GM23338 (cell line): ENCODE measurements at regions not wholly inside any gene's neighbourhood (a gene's known extent, or its start where the extent isn't known, plus 50 kb on each side); places are given as distances from the start of the nearest gene placed in this dataset.

ENCODE experiments used
- ATAC-seq: fragments of 200-7000 bp; cut with Tn5 transposase; 3 replicates; pipeline ENCODE4 v1.9.1; 2020
- DNase-seq: peaks from one replicate; pipeline ENCODE4 v3.0.0-alpha.2; 2015; ENCODE audit warnings: low spot score
- H2AFZ ChIP-seq: fragments of 200-600 bp; sonication (generic); 2 replicates; pipeline ENCODE4 v1.8.0; 2016; ENCODE audit warnings: antibody characterized with exemption, mild to moderate bottlenecking, moderate library complexity
- H3F3A ChIP-seq: fragments of 200-600 bp; sonication (generic); replicated peaks from 2 replicates; pipeline ENCODE4 v1.8.0; 2017; ENCODE audit warnings: antibody characterized with exemption, mixed run types, low read depth
- H3K27ac ChIP-seq: fragments of 200-600 bp; sonication (generic); 2 replicates; pipeline ENCODE4 v1.6.1; 2016; ENCODE audit warnings: low read depth
- H3K27me3 ChIP-seq: fragments of 200-600 bp; sonication (generic); 2 replicates; pipeline ENCODE4 v1.8.0; 2016; ENCODE audit warnings: mild to moderate bottlenecking, mixed run types, moderate library complexity; ENCODE audit not compliant: insufficient read depth
- H3K36me3 ChIP-seq: fragments of 200-600 bp; sonication (generic); 2 replicates; pipeline ENCODE4 v1.8.0; 2016; ENCODE audit warnings: mild to moderate bottlenecking; ENCODE audit not compliant: insufficient read depth
- H3K4me1 ChIP-seq: fragments of 200-600 bp; sonication (generic); 2 replicates; pipeline ENCODE4 v1.8.0; 2016; ENCODE audit warnings: mild to moderate bottlenecking, moderate library complexity; ENCODE audit not compliant: insufficient read depth
- H3K4me2 ChIP-seq: fragments of 200-600 bp; sonication (generic); 2 replicates; pipeline ENCODE4 v1.7.1; 2017; ENCODE audit warnings: mixed run types
- H3K4me3 ChIP-seq: fragments of 200-600 bp; sonication (generic); 2 replicates; pipeline ENCODE4 v1.6.1; 2016; ENCODE audit warnings: mixed run types
- H3K79me2 ChIP-seq: fragments of 200-600 bp; sonication (generic); replicated peaks from 2 replicates; pipeline ENCODE4 v1.8.0; 2017; ENCODE audit warnings: mild to moderate bottlenecking; ENCODE audit not compliant: insufficient read depth
- H3K9me2 ChIP-seq: fragments of 200-600 bp; sonication (generic); 2 replicates; pipeline ENCODE4 v1.8.0; 2017; ENCODE audit not compliant: insufficient read depth
- H4K20me1 ChIP-seq: fragments of 200-600 bp; sonication (generic); replicated peaks from 2 replicates; pipeline ENCODE4 v1.8.0; 2017; ENCODE audit warnings: mild to moderate bottlenecking; ENCODE audit not compliant: insufficient read depth
- H3K27ac Mint-ChIP-seq: 2 replicates; pipeline ENCODE4 v1.8.0; 2020; ENCODE audit warnings: inconsistent platforms, mild to moderate bottlenecking, moderate library complexity, mixed read lengths
- H3K27me3 Mint-ChIP-seq: 3 replicates; pipeline ENCODE4 v1.8.0; 2022; ENCODE audit warnings: low read depth, mild to moderate bottlenecking, moderate library complexity, mixed read lengths, inconsistent platforms; ENCODE audit not compliant: insufficient read depth, poor library complexity
- H3K36me3 Mint-ChIP-seq: 3 replicates; pipeline ENCODE4 v1.8.0; 2021; ENCODE audit warnings: low read depth, mild to moderate bottlenecking, inconsistent platforms, moderate library complexity, mixed read lengths
- H3K4me1 Mint-ChIP-seq: 3 replicates; pipeline ENCODE4 v1.8.0; 2020; ENCODE audit warnings: mild to moderate bottlenecking, inconsistent platforms, mixed read lengths
- H3K4me3 Mint-ChIP-seq: 3 replicates; pipeline ENCODE4 v1.8.0; 2021; ENCODE audit warnings: moderate library complexity, mild to moderate bottlenecking, inconsistent platforms, mixed read lengths
- H3K9me3 Mint-ChIP-seq: 3 replicates; pipeline ENCODE4 v1.8.0; 2020; ENCODE audit warnings: moderate library complexity, mild to moderate bottlenecking, inconsistent platforms, mixed read lengths
- JUNB ChIP-seq: IDR thresholded peaks from one replicate; pipeline ENCODE4 v1.6.1; 2016; ENCODE audit warnings: antibody characterized with exemption; ENCODE audit not compliant: unreplicated experiment
- NANOG ChIP-seq: IDR thresholded peaks from 2 replicates; pipeline ENCODE4 v1.6.1; 2016; ENCODE audit warnings: antibody characterized with exemption, borderline replicate concordance
- POLR2AphosphoS5 ChIP-seq: IDR thresholded peaks from 2 replicates; pipeline ENCODE4 v1.6.1; 2016; ENCODE audit warnings: antibody characterized with exemption, low read depth
- ZNF331 ChIP-seq: fragments of 250-450 bp; sonication (Bioruptor Pico); IDR thresholded peaks from 2 replicates; pipeline ENCODE4 v1.5.0; 2020; ENCODE audit warnings: low read depth, mild to moderate bottlenecking, moderate library complexity
- TF ChIP-seq, protein P1 (sequence below): IDR thresholded peaks from one replicate; pipeline ENCODE4 v1.6.1; 2018; ENCODE audit warnings: antibody characterized with exemption; ENCODE audit not compliant: unreplicated experiment
- TF ChIP-seq, protein P2 (sequence below): fragments of 250-450 bp; sonication (Bioruptor Pico); IDR thresholded peaks from 2 replicates; pipeline ENCODE4 v1.5.0; 2020; ENCODE audit warnings: mild to moderate bottlenecking, moderate library complexity

DNA sequence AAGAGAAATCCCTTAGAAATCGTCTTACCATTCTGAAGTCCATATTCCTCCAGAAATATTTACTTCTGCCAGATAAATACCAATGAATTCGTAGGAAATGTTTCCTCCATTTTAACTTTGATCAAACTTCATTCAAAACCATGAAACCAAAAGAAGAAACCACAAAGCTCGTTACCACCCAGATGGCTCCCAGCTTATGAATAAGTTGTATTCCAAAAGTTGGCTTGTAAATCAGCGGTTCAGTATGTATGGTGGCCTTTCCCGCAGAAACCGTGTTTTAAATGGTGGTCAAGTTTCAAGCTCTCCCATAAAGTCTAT, 73.6 kb upstream of the RIPOR2 start (continued):
- TF ChIP-seq NANOG (no peak), POLR2AphosphoS5 (no peak), JUNB (no peak), ZNF331 (no peak)
- TF ChIP-seq, protein P1, sequence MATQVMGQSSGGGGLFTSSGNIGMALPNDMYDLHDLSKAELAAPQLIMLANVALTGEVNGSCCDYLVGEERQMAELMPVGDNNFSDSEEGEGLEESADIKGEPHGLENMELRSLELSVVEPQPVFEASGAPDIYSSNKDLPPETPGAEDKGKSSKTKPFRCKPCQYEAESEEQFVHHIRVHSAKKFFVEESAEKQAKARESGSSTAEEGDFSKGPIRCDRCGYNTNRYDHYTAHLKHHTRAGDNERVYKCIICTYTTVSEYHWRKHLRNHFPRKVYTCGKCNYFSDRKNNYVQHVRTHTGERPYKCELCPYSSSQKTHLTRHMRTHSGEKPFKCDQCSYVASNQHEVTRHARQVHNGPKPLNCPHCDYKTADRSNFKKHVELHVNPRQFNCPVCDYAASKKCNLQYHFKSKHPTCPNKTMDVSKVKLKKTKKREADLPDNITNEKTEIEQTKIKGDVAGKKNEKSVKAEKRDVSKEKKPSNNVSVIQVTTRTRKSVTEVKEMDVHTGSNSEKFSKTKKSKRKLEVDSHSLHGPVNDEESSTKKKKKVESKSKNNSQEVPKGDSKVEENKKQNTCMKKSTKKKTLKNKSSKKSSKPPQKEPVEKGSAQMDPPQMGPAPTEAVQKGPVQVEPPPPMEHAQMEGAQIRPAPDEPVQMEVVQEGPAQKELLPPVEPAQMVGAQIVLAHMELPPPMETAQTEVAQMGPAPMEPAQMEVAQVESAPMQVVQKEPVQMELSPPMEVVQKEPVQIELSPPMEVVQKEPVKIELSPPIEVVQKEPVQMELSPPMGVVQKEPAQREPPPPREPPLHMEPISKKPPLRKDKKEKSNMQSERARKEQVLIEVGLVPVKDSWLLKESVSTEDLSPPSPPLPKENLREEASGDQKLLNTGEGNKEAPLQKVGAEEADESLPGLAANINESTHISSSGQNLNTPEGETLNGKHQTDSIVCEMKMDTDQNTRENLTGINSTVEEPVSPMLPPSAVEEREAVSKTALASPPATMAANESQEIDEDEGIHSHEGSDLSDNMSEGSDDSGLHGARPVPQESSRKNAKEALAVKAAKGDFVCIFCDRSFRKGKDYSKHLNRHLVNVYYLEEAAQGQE, result no peak

DNA sequence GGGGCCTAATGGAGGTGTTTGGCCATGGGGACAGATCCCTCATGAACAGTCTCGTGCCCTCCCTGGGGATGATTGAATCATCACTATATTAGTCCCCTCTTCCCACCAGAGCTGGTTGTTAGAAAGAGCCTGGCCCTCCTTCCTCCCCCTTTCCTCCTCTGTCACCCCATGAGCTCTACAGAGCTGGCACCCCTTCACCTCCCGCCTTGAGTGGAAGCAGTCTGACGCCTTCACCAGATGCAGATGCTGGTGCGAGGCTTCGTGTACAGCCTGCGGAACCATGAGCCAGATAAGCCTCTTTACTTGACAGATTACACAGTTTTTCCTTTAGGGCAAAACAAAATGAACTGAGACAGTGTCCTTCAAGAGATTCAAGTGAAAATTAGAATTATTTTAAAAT, 74.4 kb upstream of the RIPOR2 start:
- no peak for TF ChIP-seq NANOG
- TF ChIP-seq, protein P2, sequence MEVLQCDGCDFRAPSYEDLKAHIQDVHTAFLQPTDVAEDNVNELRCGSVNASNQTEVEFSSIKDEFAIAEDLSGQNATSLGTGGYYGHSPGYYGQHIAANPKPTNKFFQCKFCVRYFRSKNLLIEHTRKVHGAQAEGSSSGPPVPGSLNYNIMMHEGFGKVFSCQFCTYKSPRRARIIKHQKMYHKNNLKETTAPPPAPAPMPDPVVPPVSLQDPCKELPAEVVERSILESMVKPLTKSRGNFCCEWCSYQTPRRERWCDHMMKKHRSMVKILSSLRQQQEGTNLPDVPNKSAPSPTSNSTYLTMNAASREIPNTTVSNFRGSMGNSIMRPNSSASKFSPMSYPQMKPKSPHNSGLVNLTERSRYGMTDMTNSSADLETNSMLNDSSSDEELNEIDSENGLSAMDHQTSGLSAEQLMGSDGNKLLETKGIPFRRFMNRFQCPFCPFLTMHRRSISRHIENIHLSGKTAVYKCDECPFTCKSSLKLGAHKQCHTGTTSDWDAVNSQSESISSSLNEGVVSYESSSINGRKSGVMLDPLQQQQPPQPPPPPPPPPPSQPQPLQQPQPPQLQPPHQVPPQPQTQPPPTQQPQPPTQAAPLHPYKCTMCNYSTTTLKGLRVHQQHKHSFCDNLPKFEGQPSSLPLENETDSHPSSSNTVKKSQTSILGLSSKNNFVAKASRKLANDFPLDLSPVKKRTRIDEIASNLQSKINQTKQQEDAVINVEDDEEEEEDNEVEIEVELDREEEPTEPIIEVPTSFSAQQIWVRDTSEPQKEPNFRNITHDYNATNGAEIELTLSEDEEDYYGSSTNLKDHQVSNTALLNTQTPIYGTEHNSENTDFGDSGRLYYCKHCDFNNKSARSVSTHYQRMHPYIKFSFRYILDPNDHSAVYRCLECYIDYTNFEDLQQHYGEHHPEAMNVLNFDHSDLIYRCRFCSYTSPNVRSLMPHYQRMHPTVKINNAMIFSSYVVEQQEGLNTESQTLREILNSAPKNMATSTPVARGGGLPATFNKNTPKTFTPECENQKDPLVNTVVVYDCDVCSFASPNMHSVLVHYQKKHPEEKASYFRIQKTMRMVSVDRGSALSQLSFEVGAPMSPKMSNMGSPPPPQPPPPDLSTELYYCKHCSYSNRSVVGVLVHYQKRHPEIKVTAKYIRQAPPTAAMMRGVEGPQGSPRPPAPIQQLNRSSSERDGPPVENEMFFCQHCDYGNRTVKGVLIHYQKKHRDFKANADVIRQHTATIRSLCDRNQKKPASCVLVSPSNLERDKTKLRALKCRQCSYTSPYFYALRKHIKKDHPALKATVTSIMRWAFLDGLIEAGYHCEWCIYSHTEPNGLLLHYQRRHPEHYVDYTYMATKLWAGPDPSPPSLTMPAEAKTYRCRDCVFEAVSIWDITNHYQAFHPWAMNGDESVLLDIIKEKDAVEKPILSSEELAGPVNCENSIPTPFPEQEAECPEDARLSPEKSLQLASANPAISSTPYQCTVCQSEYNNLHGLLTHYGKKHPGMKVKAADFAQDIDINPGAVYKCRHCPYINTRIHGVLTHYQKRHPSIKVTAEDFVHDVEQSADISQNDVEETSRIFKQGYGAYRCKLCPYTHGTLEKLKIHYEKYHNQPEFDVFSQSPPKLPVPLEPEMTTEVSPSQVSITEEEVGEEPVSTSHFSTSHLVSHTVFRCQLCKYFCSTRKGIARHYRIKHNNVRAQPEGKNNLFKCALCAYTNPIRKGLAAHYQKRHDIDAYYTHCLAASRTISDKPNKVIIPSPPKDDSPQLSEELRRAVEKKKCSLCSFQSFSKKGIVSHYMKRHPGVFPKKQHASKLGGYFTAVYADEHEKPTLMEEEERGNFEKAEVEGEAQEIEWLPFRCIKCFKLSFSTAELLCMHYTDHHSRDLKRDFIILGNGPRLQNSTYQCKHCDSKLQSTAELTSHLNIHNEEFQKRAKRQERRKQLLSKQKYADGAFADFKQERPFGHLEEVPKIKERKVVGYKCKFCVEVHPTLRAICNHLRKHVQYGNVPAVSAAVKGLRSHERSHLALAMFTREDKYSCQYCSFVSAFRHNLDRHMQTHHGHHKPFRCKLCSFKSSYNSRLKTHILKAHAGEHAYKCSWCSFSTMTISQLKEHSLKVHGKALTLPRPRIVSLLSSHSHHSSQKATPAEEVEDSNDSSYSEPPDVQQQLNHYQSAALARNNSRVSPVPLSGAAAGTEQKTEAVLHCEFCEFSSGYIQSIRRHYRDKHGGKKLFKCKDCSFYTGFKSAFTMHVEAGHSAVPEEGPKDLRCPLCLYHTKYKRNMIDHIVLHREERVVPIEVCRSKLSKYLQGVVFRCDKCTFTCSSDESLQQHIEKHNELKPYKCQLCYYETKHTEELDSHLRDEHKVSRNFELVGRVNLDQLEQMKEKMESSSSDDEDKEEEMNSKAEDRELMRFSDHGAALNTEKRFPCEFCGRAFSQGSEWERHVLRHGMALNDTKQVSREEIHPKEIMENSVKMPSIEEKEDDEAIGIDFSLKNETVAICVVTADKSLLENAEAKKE (CRISPR knock-in tag), result no peak
- TF ChIP-seq, protein P1, result no peak

More for the DNA sequence above, 74.4 kb upstream of the RIPOR2 start:
- no peak for ATAC-seq
- no peak overlapping the region for H3K4me3 ChIP-seq
- peaks cover 11% of the 10 kb centered on the region for H3K4me1 Mint-ChIP-seq
- peaks cover 2% of the 10 kb centered on the region for H3K27me3 Mint-ChIP-seq
- no peaks in the 10 kb centered on the region for H3F3A ChIP-seq
- H3K9me3 Mint-ChIP-seq, result no peaks in the 10 kb centered on the region
- DNase-seq, result no peak
- peaks cover 4% of the 10 kb centered on the region; the same call in 1 of the 2 replicates for H3K4me1 ChIP-seq
- H3K27ac Mint-ChIP-seq, result no peak overlapping the region
- no peaks in the 10 kb centered on the region for H3K36me3 ChIP-seq
- no peak overlapping the region for H3K4me2 ChIP-seq
- H3K27ac ChIP-seq, result no peak overlapping the region
- peak overlapping the region; percentile 49; the same call in 1 of the 2 replicates for H2AFZ ChIP-seq
- no peaks in the 10 kb centered on the region for H3K27me3 ChIP-seq
- no peaks in the 10 kb centered on the region for H3K36me3 Mint-ChIP-seq
- H4K20me1 ChIP-seq, result no peaks in the 10 kb centered on the region
- H3K4me3 Mint-ChIP-seq, result no peak overlapping the region
- no peaks in the 10 kb centered on the region for H3K79me2 ChIP-seq
- H3K9me2 ChIP-seq, result no peaks in the 10 kb centered on the region
